Cardiac septum (tissue), 1 donor: ENCODE measurements at regions not wholly inside any gene's neighbourhood (a gene's known extent, or its start where the extent isn't known, plus 50 kb on each side); places are given as distances from the start of the nearest gene placed in this dataset.

ENCODE experiments used
- DNase-seq: peaks from one replicate; pipeline ENCODE4 v3.0.0-alpha.2; 2020; ENCODE audit warnings: low spot score
- intact Hi-C: fragments of 100-400 bp; cut with DNase I; formaldehyde crosslinking; loops from one replicate; pipeline ENCODE4 v1.14.0; 2022
- donor health status: DM: no; HTN: no; CAD: no.

DNA sequence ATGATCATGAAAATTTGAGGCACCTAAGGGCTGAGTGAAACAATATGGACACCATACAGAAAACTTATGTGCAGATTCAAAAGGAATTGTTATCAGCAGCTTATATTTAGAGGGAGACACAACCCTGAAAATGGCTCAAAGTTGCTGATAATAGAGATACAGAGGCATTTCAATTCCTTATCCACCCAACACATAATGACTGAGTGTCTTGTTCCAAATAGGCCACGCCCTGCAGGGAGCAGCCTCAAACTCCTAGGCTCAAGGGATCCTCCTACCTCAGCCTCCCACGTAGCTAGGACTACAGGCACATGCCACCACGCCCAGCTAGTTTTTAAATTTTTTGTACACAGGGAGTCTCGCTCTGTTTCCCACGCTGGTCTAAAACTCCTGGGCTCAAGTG is 79.0 kb downstream of the LBH start:
- intact Hi-C loops = no loop called here
- DNase-seq = no peak

DNA sequence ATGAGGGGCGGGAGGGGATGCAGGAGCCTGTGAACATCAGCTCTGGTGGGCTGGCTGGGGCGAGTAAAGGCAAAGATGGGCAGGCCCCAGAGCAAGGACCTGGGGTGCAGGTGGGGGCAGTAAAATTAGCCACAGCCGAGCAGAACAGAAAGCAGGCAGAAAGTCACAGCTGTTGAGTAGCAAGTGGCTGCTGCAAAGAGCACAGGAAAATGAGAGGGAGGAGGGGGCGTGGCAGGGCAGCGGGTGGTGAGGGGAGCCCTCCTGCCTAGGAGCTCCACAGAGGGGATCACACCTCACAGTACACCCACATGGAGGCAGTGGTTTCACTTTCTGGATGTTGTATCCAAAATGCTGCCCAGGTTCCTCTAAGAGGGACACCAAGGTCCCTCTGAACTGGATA is 79.6 kb downstream of the LBH start:
- DNase-seq = no peak
- intact Hi-C loops = no loop called here

DNA sequence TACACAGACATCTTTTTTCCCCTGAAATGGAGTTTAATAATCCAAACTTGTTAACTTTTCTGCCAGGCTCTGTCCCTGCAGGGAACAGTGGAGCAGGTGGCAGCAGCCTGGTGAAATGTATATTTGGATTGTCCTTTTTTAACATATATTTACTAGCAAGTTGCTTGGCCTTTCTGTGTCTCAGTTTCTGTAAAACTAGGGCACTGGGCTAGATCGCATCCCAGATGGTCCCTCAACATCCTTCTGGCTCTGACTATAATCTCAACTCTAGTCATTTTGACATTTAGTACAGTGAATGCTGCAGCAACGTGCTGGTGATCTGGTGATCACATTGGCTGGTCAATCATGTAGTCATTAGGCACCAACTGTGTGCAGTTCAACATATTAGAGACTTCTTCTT is 80.4 kb downstream of the LBH start:
- no peak for DNase-seq
- intact Hi-C loops = no loop called here

DNA sequence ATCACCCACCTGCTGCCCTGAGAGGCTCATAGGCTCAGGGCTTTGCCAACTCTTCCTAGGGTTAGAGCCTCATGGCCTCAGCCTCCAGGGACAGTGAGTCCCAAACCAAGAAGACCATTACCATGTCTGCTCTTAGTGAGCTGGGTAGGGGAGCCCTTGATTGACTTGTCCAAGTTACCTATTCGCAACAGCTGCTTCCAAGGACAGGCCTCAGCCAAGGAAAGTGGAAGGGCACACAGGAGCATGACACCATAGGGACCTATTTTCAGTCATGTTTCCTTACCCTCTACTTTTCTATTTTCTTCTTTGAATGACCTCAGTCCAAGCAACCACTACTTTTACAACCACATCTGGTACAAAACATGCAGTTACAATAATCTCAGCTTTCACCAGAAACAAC is 81.6 kb downstream of the LBH start:
- DNase-seq = no peak
- intact Hi-C loops = no loop called here

- intact Hi-C loops = no loop called here
- DNase-seq = no peak
Observed at GRCh38 chr2:30314981-30315380, 83.6 kb downstream of the LBH start.

DNA sequence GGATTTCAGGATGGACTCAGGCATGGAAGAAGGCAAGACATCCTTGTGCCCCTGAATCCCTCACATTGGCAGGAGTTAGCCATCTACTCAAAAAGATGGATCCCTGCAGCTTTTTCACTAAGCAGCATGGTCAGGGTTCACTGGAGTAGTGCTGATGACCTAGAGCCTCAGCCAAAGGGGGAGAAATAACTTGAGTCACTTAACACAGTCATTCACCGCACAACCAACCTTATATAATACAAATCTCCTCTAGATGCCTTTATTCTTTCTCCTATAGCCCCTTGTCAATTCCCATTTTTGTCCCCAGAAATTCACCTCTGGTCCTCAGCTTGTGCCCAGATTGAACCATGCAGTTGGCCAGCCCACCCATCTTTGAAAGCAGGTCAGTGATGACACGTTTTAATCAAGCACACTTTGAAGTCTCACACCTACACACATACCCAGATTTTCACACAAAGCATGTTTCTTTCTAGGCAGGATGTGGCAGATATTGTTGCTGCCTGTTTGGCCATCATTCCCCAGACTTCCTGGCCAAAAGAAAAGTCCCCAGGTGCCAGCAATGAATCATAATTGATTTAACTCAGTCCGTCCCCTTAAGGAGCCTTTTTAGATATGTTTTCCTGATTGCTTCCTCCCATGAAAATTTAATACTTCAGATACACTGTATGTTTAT is 84.2 kb downstream of the LBH start:
- no peak for DNase-seq
- intact Hi-C loops = no loop called here

DNA sequence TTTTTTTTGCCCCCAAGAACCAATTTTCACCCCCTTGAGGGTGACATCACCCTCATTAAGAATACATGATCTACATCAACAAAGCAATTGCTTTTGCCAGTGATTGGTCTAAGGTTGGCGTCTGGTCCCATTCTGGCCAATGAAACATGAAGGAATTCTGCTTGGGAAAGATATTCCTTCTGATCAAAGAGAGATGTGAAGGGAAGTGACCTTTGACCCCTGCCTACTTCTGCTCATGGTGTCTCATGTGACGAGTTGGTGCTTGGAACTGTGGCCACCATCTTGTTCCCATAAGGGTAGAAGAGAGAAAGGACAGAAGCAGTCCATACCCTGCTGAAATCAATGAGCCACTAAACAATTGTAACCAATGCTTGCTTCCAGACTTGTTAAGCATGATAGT is 85.1 kb downstream of the LBH start:
- DNase-seq = no peak
- intact Hi-C loops = no loop called here

GRCh38 chr2:30318987-30319782 is 87.9 kb downstream of the LBH start:
- no peak for DNase-seq
- intact Hi-C loops = no loop called here

DNA sequence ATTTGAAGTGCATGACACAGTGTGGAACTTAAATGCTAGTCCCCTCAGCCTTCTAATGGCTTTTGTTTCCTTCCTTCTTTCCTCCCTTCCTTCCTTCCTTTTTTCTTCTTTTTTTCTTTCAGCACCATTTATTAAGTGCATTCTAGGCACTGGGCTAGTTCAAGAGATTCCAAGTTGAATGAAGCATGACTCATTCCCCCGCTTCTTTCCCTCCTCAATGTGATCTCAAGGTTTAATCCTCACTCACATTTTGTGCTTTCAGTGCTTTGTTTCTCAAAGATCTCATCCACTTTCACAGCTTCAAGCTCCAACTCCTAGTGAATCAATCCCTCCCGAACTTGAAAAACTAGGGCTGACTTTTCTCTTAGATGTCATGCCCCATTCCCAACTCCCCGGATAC is 90.1 kb downstream of the LBH start:
- no peak for DNase-seq
- intact Hi-C loops = no loop called here

DNA sequence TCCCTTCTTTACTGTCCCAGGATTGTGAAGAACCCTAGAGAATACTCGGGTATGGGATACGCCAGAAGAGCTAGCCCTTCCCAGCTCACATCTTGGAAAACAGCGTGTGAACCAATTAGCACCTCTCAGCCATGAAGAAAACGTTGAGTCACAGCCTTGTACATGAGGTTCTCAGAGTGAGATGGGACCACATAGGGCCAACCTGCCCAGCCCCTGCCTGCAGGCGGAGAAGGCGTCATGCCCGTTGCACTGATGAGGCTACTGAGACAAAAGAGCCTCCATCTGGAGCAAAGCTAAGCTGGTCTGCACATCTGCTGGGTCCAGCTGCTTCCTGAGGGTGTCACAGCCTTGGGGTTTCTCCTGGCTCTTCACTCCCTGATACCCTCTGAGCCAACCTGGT is 92.2 kb downstream of the LBH start:
- no peak for DNase-seq
- intact Hi-C loops = no loop called here

- intact Hi-C loops = no loop called here
Observed at GRCh38 chr2:30324245-30324908, 93.0 kb downstream of the LBH start.

GRCh38 chr2:30325600-30326328 is 94.4 kb downstream of the LBH start:
- DNase-seq = no peak
- intact Hi-C loops = no loop called here

More at GRCh38 chr2:30324245-30324908, 93.0 kb downstream of the LBH start:
- no peak for DNase-seq

GRCh38 chr2:30326497-30326896 is 95.2 kb downstream of the LBH start:
- intact Hi-C loops = no loop called here
- DNase-seq = no peak

GRCh38 chr2:30331038-30331437 is 99.7 kb downstream of the LBH start:
- intact Hi-C loops = loop anchor here (5.0 kb wide), 1 partner anchor 164 kb away; no protein-coding TSS in a partner anchor
- DNase-seq = no peak

DNA sequence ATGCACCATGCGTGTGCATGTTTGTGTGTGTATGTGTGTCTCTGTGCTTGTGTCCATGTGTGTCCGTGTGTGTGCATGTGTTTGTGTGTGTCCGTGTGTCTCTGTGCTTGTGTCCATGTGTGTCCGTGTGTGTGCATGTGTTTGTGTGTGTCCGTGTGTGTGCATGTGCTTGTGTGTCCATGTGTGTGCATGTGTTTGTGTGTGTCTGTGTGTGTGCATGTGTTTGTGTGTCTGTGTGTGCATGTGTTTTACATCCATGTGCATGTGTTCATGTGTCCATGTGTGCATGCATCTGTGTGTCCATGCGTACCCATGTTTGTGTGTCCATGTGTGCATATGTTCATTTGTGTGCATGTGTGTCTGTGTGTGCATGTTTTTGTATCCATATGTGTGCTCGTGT is 100.5 kb downstream of the LBH start:
- DNase-seq = no peak
- intact Hi-C loops = loop anchor here (5.0 kb wide), 1 partner anchor 165 kb away; no protein-coding TSS in a partner anchor

GRCh38 chr2:30332791-30333453 is 101.6 kb downstream of the LBH start:
- no peak for DNase-seq
- intact Hi-C loops = loop anchor here (5.0 kb wide), 1 partner anchor 166 kb away; no protein-coding TSS in a partner anchor

DNA sequence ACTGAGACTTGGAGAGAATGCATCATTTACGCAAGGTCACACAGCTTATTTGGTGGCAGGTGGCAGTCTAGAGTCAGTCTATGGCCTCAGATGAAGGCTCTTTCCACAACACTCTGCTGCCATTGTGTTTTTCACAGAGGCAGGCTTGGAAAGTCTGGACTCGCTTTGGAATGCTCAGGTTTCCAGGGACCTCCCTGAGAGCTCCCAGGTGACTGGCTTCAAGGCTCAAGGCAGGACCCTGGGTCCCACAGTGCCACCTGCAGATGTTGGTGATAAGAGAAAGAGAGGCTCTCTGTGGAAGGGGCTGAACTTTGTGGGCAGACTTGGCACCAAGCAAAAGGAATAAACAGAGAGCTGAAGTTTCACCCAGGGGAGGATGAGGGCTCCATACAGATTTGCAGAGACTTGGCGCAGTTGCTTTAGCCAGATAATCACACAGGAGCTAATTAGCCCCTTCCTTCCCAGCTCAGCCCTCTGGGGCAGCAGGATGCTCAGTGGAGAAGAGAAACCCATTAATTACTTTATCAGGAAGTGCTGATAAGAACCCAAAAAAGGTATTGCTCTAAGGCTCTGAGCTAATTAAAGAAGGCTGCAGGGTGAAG is 103.5 kb downstream of the LBH start:
- intact Hi-C loops = loop anchor here (5.0 kb wide), 2 partner anchors 168 to 372 kb away; no protein-coding TSS in a partner anchor
- no peak for DNase-seq

- intact Hi-C loops = loop anchor here (5.0 kb wide), 1 partner anchor 371 kb away; no protein-coding TSS in a partner anchor
- DNase-seq = no peak
Observed at GRCh38 chr2:30336084-30336483, 104.8 kb downstream of the LBH start.
